ENCODE measurements at regions not wholly inside any gene's neighbourhood (a gene's known extent, or its start where the extent isn't known, plus 50 kb on each side); places are given as distances from the start of the nearest gene placed in this dataset.

DNA sequence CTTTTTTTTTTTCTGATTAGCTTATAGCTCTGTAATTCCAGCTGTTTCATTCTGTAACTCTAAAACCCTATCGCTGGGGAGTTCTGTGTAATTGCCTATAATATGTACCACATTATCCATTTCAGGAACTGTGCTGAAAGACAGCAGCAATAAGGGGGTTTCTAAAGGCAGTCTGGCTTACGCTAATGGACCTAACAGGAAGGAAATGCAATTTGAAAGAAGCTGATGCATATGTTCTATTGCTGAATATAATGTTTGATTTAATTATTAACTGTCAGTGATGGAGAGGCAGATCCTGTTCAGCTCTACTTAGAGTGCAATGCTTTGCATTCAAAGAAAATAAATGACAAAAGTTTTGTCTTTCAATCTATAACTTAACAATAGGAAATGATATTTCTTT, 209.4 kb upstream of the SNX7 start:
- DNase-seq (ENCODE audit: low read depth), result no peak
- no peak overlapping the region for H3K4me3 ChIP-seq (ENCODE audit: low read depth, low read length)
- H3K36me3 ChIP-seq (ENCODE audit: control insufficient read depth, insufficient read depth, low read length), result no peaks in the 10 kb centered on the region
- TF ChIP-seq, protein P1, sequence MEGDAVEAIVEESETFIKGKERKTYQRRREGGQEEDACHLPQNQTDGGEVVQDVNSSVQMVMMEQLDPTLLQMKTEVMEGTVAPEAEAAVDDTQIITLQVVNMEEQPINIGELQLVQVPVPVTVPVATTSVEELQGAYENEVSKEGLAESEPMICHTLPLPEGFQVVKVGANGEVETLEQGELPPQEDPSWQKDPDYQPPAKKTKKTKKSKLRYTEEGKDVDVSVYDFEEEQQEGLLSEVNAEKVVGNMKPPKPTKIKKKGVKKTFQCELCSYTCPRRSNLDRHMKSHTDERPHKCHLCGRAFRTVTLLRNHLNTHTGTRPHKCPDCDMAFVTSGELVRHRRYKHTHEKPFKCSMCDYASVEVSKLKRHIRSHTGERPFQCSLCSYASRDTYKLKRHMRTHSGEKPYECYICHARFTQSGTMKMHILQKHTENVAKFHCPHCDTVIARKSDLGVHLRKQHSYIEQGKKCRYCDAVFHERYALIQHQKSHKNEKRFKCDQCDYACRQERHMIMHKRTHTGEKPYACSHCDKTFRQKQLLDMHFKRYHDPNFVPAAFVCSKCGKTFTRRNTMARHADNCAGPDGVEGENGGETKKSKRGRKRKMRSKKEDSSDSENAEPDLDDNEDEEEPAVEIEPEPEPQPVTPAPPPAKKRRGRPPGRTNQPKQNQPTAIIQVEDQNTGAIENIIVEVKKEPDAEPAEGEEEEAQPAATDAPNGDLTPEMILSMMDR (IDR thresholded peaks at IDR 0.05; ENCODE audit: insufficient read depth, low read length, poor library complexity, severe bottlenecking), result no peak
- no peaks in the 10 kb centered on the region for H3K27me3 ChIP-seq (ENCODE audit: control insufficient read depth, insufficient read depth, low read length)

DNA sequence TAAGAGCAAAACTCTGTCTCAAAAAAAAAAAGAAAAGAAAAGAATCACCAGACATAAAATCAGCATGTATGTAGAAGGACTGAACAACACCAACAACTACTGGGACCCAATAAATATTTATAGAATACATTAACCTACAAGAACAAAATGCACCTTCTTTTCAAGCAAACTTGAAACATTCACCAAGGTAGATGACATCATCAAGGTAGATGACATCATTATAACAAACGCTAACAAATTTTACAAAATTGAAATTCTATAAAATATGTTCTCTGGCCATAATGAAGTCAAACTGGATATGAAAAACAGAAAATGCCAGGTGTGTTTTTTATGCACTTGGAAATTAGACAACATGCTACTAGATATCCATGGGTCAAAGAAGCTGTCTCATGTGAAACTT, 220.2 kb upstream of the SNX7 start:
- H3K27me3 ChIP-seq (ENCODE audit: control insufficient read depth, insufficient read depth, low read length), result no peaks in the 10 kb centered on the region
- DNase-seq (ENCODE audit: low read depth), result no peak
- no peak overlapping the region for H3K4me3 ChIP-seq (ENCODE audit: low read depth, low read length)
- TF ChIP-seq, protein P1 (IDR thresholded peaks at IDR 0.05; ENCODE audit: insufficient read depth, low read length, poor library complexity, severe bottlenecking), result no peak
- no peaks in the 10 kb centered on the region for H3K36me3 ChIP-seq (ENCODE audit: control insufficient read depth, insufficient read depth, low read length)

DNA sequence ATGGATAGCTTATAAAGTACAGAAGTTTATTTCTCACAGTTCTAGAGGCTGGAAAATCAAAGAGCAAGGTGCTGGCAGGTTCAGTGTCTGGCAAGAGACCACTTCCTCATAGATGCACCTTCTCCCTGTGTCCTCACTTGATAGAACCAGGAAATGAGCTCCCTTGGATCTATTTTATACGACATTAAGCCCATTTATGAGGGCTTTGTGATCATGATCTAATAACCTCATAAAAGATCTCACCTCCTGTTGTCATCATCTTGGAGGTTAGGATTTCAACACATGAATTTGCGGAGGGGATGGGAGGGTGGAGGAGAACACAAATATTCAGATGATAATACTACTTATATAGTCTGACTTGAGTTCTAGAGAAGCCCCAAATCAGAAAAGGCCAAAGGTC, 222.1 kb upstream of the SNX7 start:
- Histone ChIP-seq H3K4me3 (ENCODE audit: low read depth, low read length) (no peak overlapping the region), H3K27me3 (ENCODE audit: control insufficient read depth, insufficient read depth, low read length) (no peaks in the 10 kb centered on the region), H3K36me3 (ENCODE audit: control insufficient read depth, insufficient read depth, low read length) (no peaks in the 10 kb centered on the region)
- no peak for DNase-seq (ENCODE audit: low read depth)
- TF ChIP-seq, protein P1 (IDR thresholded peaks at IDR 0.05; ENCODE audit: insufficient read depth, low read length, poor library complexity, severe bottlenecking), result no peak

DNA sequence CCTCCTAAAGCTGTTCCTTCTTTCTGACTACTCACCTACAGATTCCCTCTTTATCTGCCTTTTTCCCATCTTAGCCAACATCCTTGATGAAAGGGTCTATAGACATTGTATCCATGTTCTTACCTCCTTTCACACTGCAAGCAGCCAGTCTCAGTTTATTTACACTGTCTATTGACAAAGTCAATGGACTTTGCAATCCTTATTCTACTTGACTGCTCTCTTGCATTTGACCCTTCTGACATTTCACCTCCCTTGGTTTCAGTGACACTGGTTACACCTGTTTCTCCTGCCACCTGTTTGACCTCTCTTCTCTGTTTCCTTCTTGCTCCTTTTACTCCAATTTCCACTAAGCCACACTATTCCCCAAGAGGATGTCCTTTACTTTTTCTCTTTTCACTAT, 224.0 kb upstream of the SNX7 start:
- no peak for DNase-seq (ENCODE audit: low read depth)

DNA sequence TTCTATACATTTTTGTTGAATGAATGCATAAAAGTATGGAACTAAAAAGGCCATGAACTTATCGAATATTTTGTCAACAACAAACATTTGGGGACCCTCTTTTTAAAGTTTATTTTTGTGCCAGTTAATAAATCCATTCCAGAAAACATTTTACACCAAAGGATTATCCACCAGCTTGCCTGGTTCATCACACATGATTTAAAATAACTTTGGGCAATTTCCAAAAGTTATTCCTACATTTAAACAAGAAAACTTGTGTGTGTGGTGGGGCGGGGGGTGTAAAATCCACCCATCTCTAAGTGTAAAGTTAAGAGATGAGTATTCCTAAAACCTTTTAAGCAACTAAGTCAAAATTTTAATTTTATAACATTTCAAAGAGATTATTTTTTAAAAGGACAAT, 224.5 kb upstream of the SNX7 start:
- H3K36me3 ChIP-seq (ENCODE audit: control insufficient read depth, insufficient read depth, low read length), result no peaks in the 10 kb centered on the region
- H3K4me3 ChIP-seq (ENCODE audit: low read depth, low read length), result no peak overlapping the region
- DNase-seq (ENCODE audit: low read depth), result no peak
- TF ChIP-seq, protein P1 (IDR thresholded peaks at IDR 0.05; ENCODE audit: insufficient read depth, low read length, poor library complexity, severe bottlenecking), result no peak
- no peaks in the 10 kb centered on the region for H3K27me3 ChIP-seq (ENCODE audit: control insufficient read depth, insufficient read depth, low read length)

More for the DNA sequence above, 224.0 kb upstream of the SNX7 start:
- Histone ChIP-seq H3K27me3 (ENCODE audit: control insufficient read depth, insufficient read depth, low read length) (no peaks in the 10 kb centered on the region), H3K4me3 (ENCODE audit: low read depth, low read length) (no peak overlapping the region), H3K36me3 (ENCODE audit: control insufficient read depth, insufficient read depth, low read length) (no peaks in the 10 kb centered on the region)
- TF ChIP-seq, protein P1 (IDR thresholded peaks at IDR 0.05; ENCODE audit: insufficient read depth, low read length, poor library complexity, severe bottlenecking), result no peak

DNA sequence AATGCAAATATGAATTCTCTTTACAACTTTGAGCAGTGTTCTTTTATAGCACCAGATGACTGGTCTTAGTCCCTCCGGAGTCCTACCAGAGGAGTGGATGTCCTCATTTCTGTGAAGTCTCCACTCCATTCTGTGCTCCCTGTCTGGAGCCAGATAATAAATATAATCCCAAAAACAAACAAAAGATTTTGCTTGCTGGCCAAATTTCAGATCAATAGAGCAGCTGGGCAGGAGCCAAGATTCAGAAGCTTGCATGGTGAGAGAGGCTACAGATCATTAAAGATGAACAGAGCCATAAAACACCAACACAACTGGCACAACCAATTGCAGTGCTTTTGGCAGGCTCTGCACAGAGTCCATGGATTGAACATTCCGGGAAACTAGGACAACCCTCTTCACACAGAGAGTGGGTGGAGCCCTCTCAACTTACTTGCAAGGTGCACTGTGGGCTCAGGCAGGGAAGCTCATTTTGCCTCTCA, 231.5 kb upstream of the SNX7 start:
- TF ChIP-seq, protein P1 (IDR thresholded peaks at IDR 0.05; ENCODE audit: insufficient read depth, low read length, poor library complexity, severe bottlenecking), result no peak
- Histone ChIP-seq H3K4me3 (ENCODE audit: low read depth, low read length) (no peak overlapping the region), H3K27me3 (ENCODE audit: control insufficient read depth, insufficient read depth, low read length) (no peaks in the 10 kb centered on the region), H3K36me3 (ENCODE audit: control insufficient read depth, insufficient read depth, low read length) (no peaks in the 10 kb centered on the region)
- DNase-seq (ENCODE audit: low read depth), result no peak

All from kidney epithelial cell (primary cell).